ENCODE measurements at regions not wholly inside any gene's neighbourhood (a gene's known extent, or its start where the extent isn't known, plus 50 kb on each side); places are given as distances from the start of the nearest gene placed in this dataset.
A peak's percentile ranks its signal among the peaks of the same experiment; 100 is the strongest.

DNA sequence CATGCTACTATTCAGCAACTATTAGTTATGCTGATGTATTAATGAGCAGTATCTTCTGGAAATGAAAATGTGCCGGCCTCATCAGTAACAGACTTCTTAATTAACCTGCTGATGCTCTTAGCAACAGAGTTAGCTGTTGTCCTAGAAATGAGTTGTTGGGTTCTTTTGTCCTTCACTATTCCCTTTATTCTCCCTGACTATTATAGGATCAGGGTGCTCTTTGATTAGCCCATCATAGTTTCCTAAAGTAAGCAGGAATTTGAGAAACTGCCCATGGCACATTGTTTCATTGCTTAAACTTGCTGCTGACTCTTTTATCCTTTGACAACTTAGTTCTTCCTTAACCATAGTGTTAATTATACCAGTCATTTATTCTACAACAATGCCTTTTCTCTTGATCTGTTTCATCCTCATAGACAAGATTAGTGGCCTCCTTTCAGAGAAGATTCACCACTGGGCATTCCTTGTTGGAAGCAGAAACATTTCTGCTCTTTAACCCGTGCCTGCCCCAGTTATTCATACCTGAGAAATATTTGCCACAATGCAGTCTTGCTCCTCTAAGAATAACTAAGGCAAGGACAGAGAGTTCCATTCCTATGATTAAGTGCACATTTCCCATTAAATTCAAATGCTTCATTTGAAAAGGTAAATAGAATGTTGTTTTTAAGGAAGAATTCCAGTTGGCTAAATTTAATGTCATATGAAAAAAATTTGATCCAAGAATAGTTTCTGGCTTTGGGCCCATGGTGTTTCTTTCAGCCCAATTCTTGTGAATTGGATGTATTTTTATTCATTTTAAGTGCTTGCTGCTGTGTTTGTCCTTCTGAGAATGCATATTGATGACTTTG is 573.3 kb upstream of the TBL1XR1 start:
- no peak for DNase-seq (ENCODE audit: extremely low spot score)
- H3K9me3 ChIP-seq, result peaks cover 0 to 3% (median 0%) of the 10 kb centered on the region in 4 donors
- H3K36me3 ChIP-seq, result no peaks in the 10 kb centered on the region
- H3K27me3 ChIP-seq, result no peaks in the 10 kb centered on the region
- H3K4me3 ChIP-seq, result no peak overlapping the region
- peak overlapping the region; percentile 76 to 83 (median 80) for H3K27ac ChIP-seq (replicated peaks in 1 of 4)
- intact Hi-C loops (cut with DNase I), result no loop called here
- TF ChIP-seq, protein P1, sequence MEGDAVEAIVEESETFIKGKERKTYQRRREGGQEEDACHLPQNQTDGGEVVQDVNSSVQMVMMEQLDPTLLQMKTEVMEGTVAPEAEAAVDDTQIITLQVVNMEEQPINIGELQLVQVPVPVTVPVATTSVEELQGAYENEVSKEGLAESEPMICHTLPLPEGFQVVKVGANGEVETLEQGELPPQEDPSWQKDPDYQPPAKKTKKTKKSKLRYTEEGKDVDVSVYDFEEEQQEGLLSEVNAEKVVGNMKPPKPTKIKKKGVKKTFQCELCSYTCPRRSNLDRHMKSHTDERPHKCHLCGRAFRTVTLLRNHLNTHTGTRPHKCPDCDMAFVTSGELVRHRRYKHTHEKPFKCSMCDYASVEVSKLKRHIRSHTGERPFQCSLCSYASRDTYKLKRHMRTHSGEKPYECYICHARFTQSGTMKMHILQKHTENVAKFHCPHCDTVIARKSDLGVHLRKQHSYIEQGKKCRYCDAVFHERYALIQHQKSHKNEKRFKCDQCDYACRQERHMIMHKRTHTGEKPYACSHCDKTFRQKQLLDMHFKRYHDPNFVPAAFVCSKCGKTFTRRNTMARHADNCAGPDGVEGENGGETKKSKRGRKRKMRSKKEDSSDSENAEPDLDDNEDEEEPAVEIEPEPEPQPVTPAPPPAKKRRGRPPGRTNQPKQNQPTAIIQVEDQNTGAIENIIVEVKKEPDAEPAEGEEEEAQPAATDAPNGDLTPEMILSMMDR (IDR thresholded peaks at IDR 0.05), result no peak
- TF ChIP-seq POLR2AphosphoS5 (IDR thresholded peaks at IDR 0.05) (peak in 1 of 2 donors; percentile 79), POLR2A (IDR thresholded peaks at IDR 0.05; ENCODE audit: low read depth) (no peak)
- peaks cover 28 to 64% (median 55%) of the 10 kb centered on the region in 4 donors for H3K4me1 ChIP-seq
- 54% methylated on average over 2 of the region's 2 CpGs for WGBS

DNA sequence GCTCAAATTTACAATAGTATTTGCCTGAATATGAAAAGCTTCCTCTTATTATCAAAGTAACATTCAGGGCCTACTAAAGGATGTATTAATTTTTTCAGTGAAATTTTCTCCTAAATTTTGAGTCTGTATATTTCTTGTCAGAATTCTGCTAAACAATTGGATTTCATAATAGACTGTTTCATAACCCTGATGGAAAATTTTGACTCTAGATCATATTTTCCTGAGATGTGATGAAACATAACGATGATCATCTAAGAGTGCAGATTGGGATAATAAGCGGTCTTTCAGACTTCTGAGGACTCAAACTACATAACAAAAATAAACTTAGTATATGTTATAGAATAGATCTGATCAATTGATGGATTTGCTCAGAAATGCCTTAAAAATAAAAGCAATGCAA is 574.5 kb upstream of the TBL1XR1 start:
- peaks cover 34 to 65% (median 57%) of the 10 kb centered on the region in 4 donors for H3K4me1 ChIP-seq
- H3K36me3 ChIP-seq, result no peaks in the 10 kb centered on the region
- H3K9me3 ChIP-seq, result peaks cover 0 to 3% (median 0%) of the 10 kb centered on the region in 4 donors
- no peaks in the 10 kb centered on the region for H3K27me3 ChIP-seq
- intact Hi-C loops (cut with DNase I), result no loop called here
- H3K4me3 ChIP-seq, result no peak overlapping the region
- DNase-seq (ENCODE audit: extremely low spot score), result no peak
- peak overlapping the region; percentile 76 to 83 (median 80) for H3K27ac ChIP-seq (replicated peaks in 1 of 4)
- TF ChIP-seq, protein P1 (IDR thresholded peaks at IDR 0.05), result no peak
- TF ChIP-seq POLR2AphosphoS5 (IDR thresholded peaks at IDR 0.05) (no peak), POLR2A (IDR thresholded peaks at IDR 0.05; ENCODE audit: low read depth) (no peak), EP300 (IDR thresholded peaks at IDR 0.05) (no peak)
- 83% methylated on average over 2 of the region's 2 CpGs for WGBS

DNA sequence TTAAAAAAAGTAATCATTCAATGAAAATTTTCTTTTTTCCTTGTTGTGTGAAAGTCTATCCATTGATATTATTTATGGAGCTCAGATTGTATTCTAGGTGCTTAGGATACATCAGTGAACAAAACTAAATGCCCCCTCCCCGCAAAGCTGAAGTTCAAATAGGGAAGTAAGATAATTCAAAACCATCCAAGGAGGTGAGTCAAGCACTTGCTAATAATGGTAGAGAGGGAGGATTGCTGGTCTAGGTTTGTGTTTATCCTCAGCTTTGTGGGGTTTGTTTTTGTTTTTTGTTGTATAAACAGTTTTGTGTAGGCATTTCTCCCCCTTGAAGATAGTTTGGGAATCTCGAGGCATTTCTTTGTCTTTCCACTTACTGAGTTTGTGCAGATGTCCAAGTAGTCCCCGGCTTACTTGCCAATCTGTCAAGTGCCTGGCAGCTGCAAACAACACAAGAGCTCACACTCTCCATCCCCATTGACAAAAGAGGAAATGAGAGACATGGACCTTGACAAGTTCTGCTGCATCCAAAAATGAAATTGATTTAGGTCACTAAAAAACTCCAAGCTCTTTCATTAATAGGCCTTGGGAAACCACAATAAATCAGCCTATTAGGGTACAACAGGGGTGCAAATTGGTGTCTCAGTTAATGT is 575.8 kb upstream of the TBL1XR1 start:
- DNase-seq (ENCODE audit: extremely low spot score), result no peak
- no peak for TF ChIP-seq EP300 (IDR thresholded peaks at IDR 0.05)
- TF ChIP-seq, protein P1 (IDR thresholded peaks at IDR 0.05), result no peak
- no peak for TF ChIP-seq POLR2A (IDR thresholded peaks at IDR 0.05; ENCODE audit: low read depth)
- TF ChIP-seq POLR2AphosphoS5 (IDR thresholded peaks at IDR 0.05), result no peak
- intact Hi-C loops (cut with DNase I), result no loop called here
- Histone ChIP-seq H3K27me3 (no peaks in the 10 kb centered on the region), H3K27ac (replicated peaks in 1 of 4) (peak overlapping the region; percentile 76 to 83 (median 80)), H3K4me3 (no peak overlapping the region), H3K4me1 (peaks cover 36 to 68% (median 62%) of the 10 kb centered on the region in 4 donors), H3K36me3 (no peaks in the 10 kb centered on the region), H3K9me3 (peaks cover 0 to 2% (median 0%) of the 10 kb centered on the region in 4 donors)
- whole genome bisulfite sequencing, result 39% methylated on average over 3 of the region's 3 CpGs

DNA sequence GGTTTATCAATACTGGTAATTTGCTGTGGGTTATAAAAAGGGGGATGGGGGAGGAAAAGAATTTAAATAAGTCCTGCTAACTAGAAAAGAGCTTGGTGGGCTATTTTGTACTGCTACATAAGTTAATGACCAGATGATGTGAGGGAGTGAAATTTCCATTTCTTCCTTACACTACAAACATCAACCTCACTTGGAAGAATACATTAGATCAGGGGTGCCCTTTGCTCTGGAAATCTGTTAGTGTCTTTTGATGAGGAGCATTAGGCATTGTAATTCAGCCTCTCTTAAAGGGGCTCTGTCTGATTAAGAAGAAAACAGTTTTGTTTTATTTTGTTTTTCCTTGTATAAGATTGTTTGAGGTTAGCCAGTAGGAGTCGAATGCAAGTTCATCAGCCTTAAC is 576.4 kb upstream of the TBL1XR1 start:
- WGBS, result 98% methylated on average over 1 of the region's 1 CpG
- intact Hi-C loops (cut with DNase I), result no loop called here
- TF ChIP-seq, protein P1 (IDR thresholded peaks at IDR 0.05), result no peak
- TF ChIP-seq EP300 (IDR thresholded peaks at IDR 0.05) (no peak), POLR2A (IDR thresholded peaks at IDR 0.05; ENCODE audit: low read depth) (no peak), POLR2AphosphoS5 (IDR thresholded peaks at IDR 0.05) (no peak)
- H3K36me3 ChIP-seq, result no peaks in the 10 kb centered on the region
- H3K9me3 ChIP-seq, result no peaks in the 10 kb centered on the region
- peak overlapping the region; percentile 10 to 83 (median 78) for H3K27ac ChIP-seq (replicated peaks in 1 of 4)
- no peak overlapping the region for H3K4me3 ChIP-seq
- DNase-seq (ENCODE audit: extremely low spot score), result no peak
- peaks cover 36 to 69% (median 66%) of the 10 kb centered on the region in 4 donors for H3K4me1 ChIP-seq
- no peaks in the 10 kb centered on the region for H3K27me3 ChIP-seq
